ENCODE measurements at regions not wholly inside any gene's neighbourhood (a gene's known extent, or its start where the extent isn't known, plus 50 kb on each side); places are given as distances from the start of the nearest gene placed in this dataset.

GRCh38 chr14:51534610-51535011 is 117.1 kb upstream of the FRMD6 start:
- Histone ChIP-seq H3K36me3 (no peaks in the 10 kb centered on the region), H3K4me1 (peaks cover 0 to 5% of the 10 kb centered on the region in 2 donors), H3K27me3 (no peaks in the 10 kb centered on the region), H3K9me3 (no peaks in the 10 kb centered on the region), H3K4me3 (no peak overlapping the region), H3K27ac (no peak overlapping the region)
- no peak for TF ChIP-seq CTCF (IDR thresholded peaks at IDR 0.05 in 4 of 5, conservative IDR thresholded peaks at IDR 0.05 in 1 of 5)
- TF ChIP-seq POLR2A (IDR thresholded peaks at IDR 0.05): no peak
- DNase-seq (no peak), ATAC-seq (no peak)
- in situ Hi-C loops (cut with MboI; ENCODE audit: low sequenced_read_pairs in 4 of 4): no loop called here
- intact Hi-C loops (cut with DNase I; ENCODE audit: low total_unique reads): no loop called here

DNA sequence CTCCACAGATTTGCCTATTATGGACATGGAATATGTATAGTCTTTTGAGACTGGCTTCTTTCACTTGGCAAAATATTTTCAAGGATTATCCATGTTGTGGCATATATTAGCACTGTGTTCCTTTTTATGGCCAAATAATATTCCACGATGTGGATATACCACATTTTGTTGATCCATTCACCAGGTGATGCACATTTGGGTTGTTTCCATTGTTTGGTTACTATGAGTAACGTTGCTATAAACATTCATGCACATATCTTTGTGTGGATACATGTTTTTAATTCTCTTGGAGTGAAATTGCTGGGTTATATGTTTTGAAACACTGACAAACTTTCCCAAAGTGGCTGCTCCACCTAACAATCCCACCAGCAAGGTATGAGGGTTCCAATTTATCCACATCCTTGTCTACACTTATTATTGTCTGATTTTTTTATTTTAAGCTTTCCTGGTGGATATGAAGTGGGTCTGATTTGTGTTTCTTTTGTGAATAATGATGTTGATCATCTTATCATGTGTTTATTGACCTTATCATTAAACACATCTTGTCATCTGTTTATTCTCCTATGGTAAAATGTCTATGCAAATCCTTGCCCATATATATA is 116.2 kb upstream of the FRMD6 start:
- intact Hi-C loops (cut with DNase I; ENCODE audit: low total_unique reads) (no loop called here), in situ Hi-C loops (cut with MboI; ENCODE audit: low sequenced_read_pairs in 4 of 4) (no loop called here)
- TF ChIP-seq POLR2A (IDR thresholded peaks at IDR 0.05): no peak
- no peak for TF ChIP-seq CTCF (IDR thresholded peaks at IDR 0.05 in 4 of 5, conservative IDR thresholded peaks at IDR 0.05 in 1 of 5)

DNA sequence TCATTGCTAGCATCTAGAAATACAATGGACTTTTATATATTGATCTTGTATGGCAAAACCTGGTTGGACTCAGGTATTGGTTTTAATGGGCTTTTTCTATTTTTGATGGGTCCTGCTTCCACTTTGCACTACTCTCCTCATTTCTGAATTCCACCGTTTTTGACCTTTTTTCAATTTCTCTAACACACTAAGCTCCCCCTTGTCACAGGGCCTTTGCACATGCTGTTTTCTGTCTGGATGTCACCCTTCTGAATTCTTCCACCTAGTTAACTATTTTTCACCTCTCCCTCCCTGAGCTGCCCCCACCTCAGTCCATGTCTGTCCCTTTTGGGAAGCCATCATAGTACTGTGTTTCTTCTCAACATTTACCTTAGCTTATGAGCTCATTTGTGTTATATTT is 112.7 kb upstream of the FRMD6 start:
- in situ Hi-C loops (cut with MboI; ENCODE audit: low sequenced_read_pairs in 4 of 4): no loop called here
- intact Hi-C loops (cut with DNase I; ENCODE audit: low total_unique reads): no loop called here
- Histone ChIP-seq H3K36me3 (no peaks in the 10 kb centered on the region), H3K27me3 (no peaks in the 10 kb centered on the region), H3K27ac (no peak overlapping the region), H3K4me1 (peaks cover 0 to 5% of the 10 kb centered on the region in 2 donors), H3K4me3 (no peak overlapping the region), H3K9me3 (no peaks in the 10 kb centered on the region)
- no peak for DNase-seq
- TF ChIP-seq CTCF (IDR thresholded peaks at IDR 0.05 in 4 of 5, conservative IDR thresholded peaks at IDR 0.05 in 1 of 5) (no peak), POLR2A (IDR thresholded peaks at IDR 0.05) (no peak)
- no peak for ATAC-seq

More for the DNA sequence above, 116.2 kb upstream of the FRMD6 start:
- no peak for DNase-seq
- H3K9me3 ChIP-seq: no peaks in the 10 kb centered on the region
- H3K4me1 ChIP-seq: peaks cover 0 to 5% of the 10 kb centered on the region in 2 donors
- no peak overlapping the region for H3K27ac ChIP-seq
- H3K36me3 ChIP-seq: no peaks in the 10 kb centered on the region
- no peak overlapping the region for H3K4me3 ChIP-seq
- H3K27me3 ChIP-seq: no peaks in the 10 kb centered on the region
- no peak for ATAC-seq

- ATAC-seq: no peak
- no peak overlapping the region for H3K27ac ChIP-seq
- no peak overlapping the region for H3K4me3 ChIP-seq
- no peaks in the 10 kb centered on the region for H3K27me3 ChIP-seq
- DNase-seq: no peak
- in situ Hi-C loops (cut with MboI; ENCODE audit: low sequenced_read_pairs in 4 of 4) (no loop called here), intact Hi-C loops (cut with DNase I; ENCODE audit: low total_unique reads) (no loop called here)
- no peak for TF ChIP-seq CTCF (IDR thresholded peaks at IDR 0.05 in 4 of 5, conservative IDR thresholded peaks at IDR 0.05 in 1 of 5)
- no peak for TF ChIP-seq POLR2A (IDR thresholded peaks at IDR 0.05)
- H3K36me3 ChIP-seq: no peaks in the 10 kb centered on the region
- no peaks in the 10 kb centered on the region for H3K9me3 ChIP-seq
- H3K4me1 ChIP-seq: peaks cover 0 to 3% of the 10 kb centered on the region in 2 donors
These were observed 112.1 kb upstream of the FRMD6 start for GRCh38 chr14:51539571-51540037.

GRCh38 chr14:51540364-51540763 is 111.3 kb upstream of the FRMD6 start:
- DNase-seq (no peak), ATAC-seq (no peak)
- no peaks in the 10 kb centered on the region for H3K36me3 ChIP-seq
- no peaks in the 10 kb centered on the region for H3K27me3 ChIP-seq
- no peak overlapping the region for H3K27ac ChIP-seq
- TF ChIP-seq CTCF (IDR thresholded peaks at IDR 0.05 in 4 of 5, conservative IDR thresholded peaks at IDR 0.05 in 1 of 5): no peak
- no peak for TF ChIP-seq POLR2A (IDR thresholded peaks at IDR 0.05)
- no peak overlapping the region for H3K4me3 ChIP-seq
- intact Hi-C loops (cut with DNase I; ENCODE audit: low total_unique reads) (no loop called here), in situ Hi-C loops (cut with MboI; ENCODE audit: low sequenced_read_pairs in 4 of 4) (no loop called here)
- H3K9me3 ChIP-seq: no peaks in the 10 kb centered on the region
- no peaks in the 10 kb centered on the region for H3K4me1 ChIP-seq

All from gastrocnemius medialis (tissue), 4 donors.